SK-N-SH (cell line): ENCODE measurements at regions not wholly inside any gene's neighbourhood (a gene's known extent, or its start where the extent isn't known, plus 50 kb on each side); places are given as distances from the start of the nearest gene placed in this dataset.

Experiments used
- CTCF ChIA-PET: fragments of 300-600, 350-600 bp; formaldehyde crosslinking; extraction: SDS; loops from one replicate; lab custom pipeline; 2021; lab: Yijun Ruan, JAX
- POLR2A ChIA-PET: fragments of 350-600 bp; sonication (Branson Sonifier 250); formaldehyde crosslinking; extraction: SDS; loops from one replicate; lab custom pipeline; 2020; ENCODE audit warnings: antibody characterized with exemption, inconsistent platforms; lab: Yijun Ruan, JAX
- DNase-seq: peaks from one replicate; pipeline ENCODE4 v3.0.0; 2012
- H2AFZ ChIP-seq: fragments of 200-600 bp; sonication (generic); 2 replicates; pipeline ENCODE4 v1.8.1; 2016; ENCODE audit warnings: antibody characterized with exemption, mild to moderate bottlenecking, low read depth
- H3F3A ChIP-seq: fragments of 200-600 bp; sonication (generic); replicated peaks from 2 replicates; pipeline ENCODE3; 2016; ENCODE audit warnings: antibody characterized with exemption, mild to moderate bottlenecking; ENCODE audit not compliant: insufficient read depth
- H3K27ac ChIP-seq, 2 experiments: fragments of 200-500 bp in 1 of 2; fragments of 200-600 bp in 1 of 2; sonication (Bioruptor generic) in 1 of 2; sonication (generic), shearing (Covaris generic) in 1 of 2; 2 replicates each; pipeline versions ENCODE4 v1.5.1 to v1.6.1; 2014 to 2016; ENCODE audit warnings: low read depth in 2 of 2, inconsistent platforms in 1 of 2, low read length in 1 of 2, mild to moderate bottlenecking in 1 of 2, mixed read lengths in 1 of 2
- H3K27me3 ChIP-seq: fragments of 200-600 bp; sonication (generic), shearing (Covaris generic); 2 replicates; pipeline ENCODE4 v1.6.1; 2016; ENCODE audit warnings: mixed run types; ENCODE audit not compliant: insufficient read depth
- H3K36me3 ChIP-seq, 2 experiments: fragments of 200-500 bp in 1 of 2; fragments of 200-600 bp in 1 of 2; sonication (Bioruptor generic) in 1 of 2; sonication (generic) in 1 of 2; replicated peaks in 1 of 2; 2 replicates each; pipeline versions ENCODE3 to v1.5.1; 2014 to 2016; ENCODE audit warnings: low read length in 1 of 2, mild to moderate bottlenecking in 1 of 2; ENCODE audit not compliant: insufficient read depth in 2 of 2, control insufficient read depth in 1 of 2
- H3K4me1 ChIP-seq, 2 experiments: fragments of 200-500 bp in 1 of 2; fragments of 200-600 bp in 1 of 2; sonication (Bioruptor generic) in 1 of 2; sonication (generic), shearing (Covaris generic) in 1 of 2; 2 replicates each; pipeline versions ENCODE4 v1.5.1 to v1.6.1; 2014 to 2016; ENCODE audit warnings: low read depth in 1 of 2, low read length in 1 of 2, mixed run types in 1 of 2; ENCODE audit not compliant: insufficient read depth in 2 of 2, control insufficient read depth in 1 of 2
- H3K4me2 ChIP-seq: fragments of 200-600 bp; sonication (generic), shearing (Covaris generic); 2 replicates; pipeline ENCODE4 v1.6.1; 2017; ENCODE audit warnings: mixed run types
- H3K4me3 ChIP-seq, 2 experiments: fragments of 200-500 bp in 1 of 2; fragments of 200-600 bp in 1 of 2; sonication (Bioruptor generic) in 1 of 2; sonication (generic), shearing (Covaris generic) in 1 of 2; 2 replicates each; pipeline versions ENCODE4 v1.5.1 to v1.8.1; 2014 to 2016; ENCODE audit warnings: low read depth in 2 of 2, inconsistent platforms in 1 of 2, low read length in 1 of 2, mild to moderate bottlenecking in 1 of 2, mixed read lengths in 1 of 2, moderate library complexity in 1 of 2
- H3K79me2 ChIP-seq: fragments of 200-600 bp; sonication (generic); 2 replicates; pipeline ENCODE4 v1.8.1; 2017; ENCODE audit warnings: mild to moderate bottlenecking; ENCODE audit not compliant: insufficient read depth
- H3K9ac ChIP-seq: fragments of 200-600 bp; sonication (generic); 2 replicates; pipeline ENCODE4 v1.6.1; 2017; ENCODE audit warnings: mixed run types
- H3K9me2 ChIP-seq: fragments of 200-600 bp; sonication (generic); 2 replicates; pipeline ENCODE4 v1.6.1; 2017; ENCODE audit warnings: mixed run types
- H3K9me3 ChIP-seq: fragments of 200-600 bp; sonication (generic); 2 replicates; pipeline ENCODE4 v1.6.1; 2017; ENCODE audit warnings: mixed run types, mild to moderate bottlenecking, moderate library complexity
- H4K20me1 ChIP-seq: fragments of 200-600 bp; sonication (generic); 2 replicates; pipeline ENCODE4 v1.6.1; 2017; ENCODE audit warnings: mild to moderate bottlenecking, mixed run types; ENCODE audit not compliant: insufficient read depth
- CTCF ChIP-seq: fragments of 200-600 bp; sonication (generic); IDR thresholded peaks from 2 replicates; pipeline ENCODE4 v1.6.1; 2017; ENCODE audit warnings: antibody characterized with exemption, mild to moderate bottlenecking, moderate library complexity
- EP300 ChIP-seq, 2 experiments: IDR thresholded peaks; 2 replicates each; pipeline versions ENCODE4 v1.4.0 to v1.6.1; 2012; ENCODE audit warnings: borderline replicate concordance in 1 of 2, low read depth in 1 of 2, low read length in 1 of 2
- EZH2phosphoT487 ChIP-seq: fragments of 200-600 bp; sonication (generic); IDR thresholded peaks from 2 replicates; pipeline ENCODE4 v1.6.1; 2017; ENCODE audit warnings: low read depth, mixed run types, mild to moderate bottlenecking, antibody characterized with exemption, moderate library complexity, borderline replicate concordance
- FOXJ3 ChIP-seq: sonication (generic); formaldehyde crosslinking; IDR thresholded peaks from 2 replicates; pipeline ENCODE4 v1.5.1; 2020; ENCODE audit warnings: mild to moderate bottlenecking, missing genetic modification reagents
- IRF3 ChIP-seq: fragments of 150-350 bp; IDR thresholded peaks from 2 replicates; pipeline ENCODE4 v1.6.1; 2016; ENCODE audit warnings: mild to moderate bottlenecking, low read depth, low read length
- JUND ChIP-seq: IDR thresholded peaks from 2 replicates; pipeline ENCODE4 v1.4.0; 2012
- MEF2A ChIP-seq: IDR thresholded peaks from 2 replicates; pipeline ENCODE4 v1.4.0; 2012; ENCODE audit warnings: low read depth, borderline replicate concordance
- NFIC ChIP-seq: IDR thresholded peaks from 2 replicates; pipeline ENCODE4 v1.4.0; 2012; ENCODE audit warnings: borderline replicate concordance
- NRF1 ChIP-seq: IDR thresholded peaks from 2 replicates; pipeline ENCODE4 v1.6.1; 2012; ENCODE audit warnings: low read depth, mild to moderate bottlenecking, low read length
- PBX3 ChIP-seq: IDR thresholded peaks from 2 replicates; pipeline ENCODE4; 2012
- POLR2AphosphoS5 ChIP-seq: IDR thresholded peaks from 2 replicates; pipeline ENCODE4 v1.6.1; 2012; ENCODE audit warnings: low read depth, low read length
- RAD21 ChIP-seq: IDR thresholded peaks from 2 replicates; pipeline ENCODE4 v1.6.1; 2012; ENCODE audit warnings: mild to moderate bottlenecking, low read length
- RCOR1 ChIP-seq: fragments of 150-350 bp; IDR thresholded peaks from 2 replicates; pipeline ENCODE4 v1.6.1; 2017; ENCODE audit warnings: antibody characterized with exemption, low read length
- RFX5 ChIP-seq: IDR thresholded peaks from 2 replicates; pipeline ENCODE4 v1.6.1; 2012; ENCODE audit warnings: mild to moderate bottlenecking, improper control_type of control experiment, low read length
- RXRA ChIP-seq: IDR thresholded peaks from 2 replicates; pipeline ENCODE4 v1.4.0; 2012; ENCODE audit warnings: low read depth, mild to moderate bottlenecking, borderline replicate concordance
- SIN3A ChIP-seq: IDR thresholded peaks from 2 replicates; pipeline ENCODE4 v1.6.1; 2012; ENCODE audit warnings: low read depth, mild to moderate bottlenecking, low read length, moderate library complexity, borderline replicate concordance
- SMC3 ChIP-seq: IDR thresholded peaks from 2 replicates; pipeline ENCODE4 v1.6.1; 2012; ENCODE audit warnings: low read depth, low read length, improper control_type of control experiment
- TEAD4 ChIP-seq: IDR thresholded peaks from 2 replicates; pipeline ENCODE4 v1.4.0; 2012; ENCODE audit warnings: mild to moderate bottlenecking, borderline replicate concordance; ENCODE audit not compliant: insufficient read depth
- YY1 ChIP-seq: IDR thresholded peaks from 2 replicates; pipeline ENCODE4 v1.4.0; 2012; ENCODE audit warnings: low read depth, mild to moderate bottlenecking
- ZBTB33 ChIP-seq: IDR thresholded peaks from 2 replicates; pipeline ENCODE4 v1.4.0; 2012; ENCODE audit warnings: low read depth, borderline replicate concordance
- WGBS: methylation state at CpG from one replicate; pipeline ENCODE4 v1.1.6; 2017; ENCODE audit warnings: low lambda C conversion rate; 5-methylcytosine and 5-hydroxymethylcytosine counted together
- TF ChIP-seq, protein P1 (sequence below): IDR thresholded peaks from 2 replicates; pipeline ENCODE4 v1.4.0; 2012; ENCODE audit warnings: low read depth
- TF ChIP-seq, protein P2 (sequence below): fragments of 150-350 bp; IDR thresholded peaks from 2 replicates; pipeline ENCODE4 v1.6.1; 2017; ENCODE audit warnings: antibody characterized with exemption, low read length, low read depth, borderline replicate concordance

DNA sequence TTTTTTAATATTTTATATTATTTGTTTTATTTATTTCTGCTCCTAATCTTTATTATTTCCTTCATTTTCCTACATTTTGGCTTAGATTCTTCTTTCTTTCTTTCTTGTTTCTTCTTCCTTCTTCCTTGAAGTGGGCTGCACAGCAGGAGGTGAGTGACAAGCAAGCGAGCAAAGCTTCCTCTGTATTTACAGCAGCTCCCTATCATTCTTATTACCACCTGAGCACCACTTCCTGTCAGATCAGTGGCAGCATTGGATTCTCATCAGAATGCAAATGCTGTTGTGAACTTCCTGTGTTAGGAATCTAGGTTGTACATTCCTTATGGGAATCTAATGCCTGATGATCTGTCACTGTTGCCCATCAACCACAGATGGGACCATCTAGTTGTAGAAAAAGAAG, 784.9 kb upstream of the LUZP2 start (continued):
- TF ChIP-seq ZBTB33 (no peak), JUND (no peak), NFIC (no peak), CTCF (no peak), RAD21 (no peak), FOXJ3 (CRISPR knock-in tag) (no peak), EP300 (IDR thresholded peaks at IDR 0.05; ENCODE audit: borderline replicate concordance in 1 of 2, low read depth in 1 of 2, low read length in 1 of 2) (no peak), EZH2phosphoT487 (no peak)

- no peak overlapping the region for H3K27ac ChIP-seq
- no peak overlapping the region for H3K4me2 ChIP-seq
- no peaks in the 10 kb centered on the region for H3K79me2 ChIP-seq
- WGBS: 46% methylated on average over 3 of the region's 3 CpGs
- no peaks in the 10 kb centered on the region for H3K4me1 ChIP-seq
- H4K20me1 ChIP-seq: no peaks in the 10 kb centered on the region
- ChIA-PET POLR2A (no interaction called here), CTCF (no interaction called here)
- H3K4me3 ChIP-seq: no peak overlapping the region
- H2AFZ ChIP-seq: no peak overlapping the region
- H3K27me3 ChIP-seq: no peaks in the 10 kb centered on the region
- H3K9ac ChIP-seq: no peak overlapping the region
- H3K9me3 ChIP-seq: no peaks in the 10 kb centered on the region
- H3K36me3 ChIP-seq: no peaks in the 10 kb centered on the region
- no peaks in the 10 kb centered on the region for H3K9me2 ChIP-seq
- no peak for DNase-seq
- no peak for TF ChIP-seq MEF2A
- no peak for TF ChIP-seq YY1
- TF ChIP-seq ZBTB33: no peak
- no peak for TF ChIP-seq FOXJ3 (CRISPR knock-in tag)
- TF ChIP-seq, protein P1, sequence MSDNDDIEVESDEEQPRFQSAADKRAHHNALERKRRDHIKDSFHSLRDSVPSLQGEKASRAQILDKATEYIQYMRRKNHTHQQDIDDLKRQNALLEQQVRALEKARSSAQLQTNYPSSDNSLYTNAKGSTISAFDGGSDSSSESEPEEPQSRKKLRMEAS: no peak
- no peak for TF ChIP-seq SMC3
- TF ChIP-seq RXRA: no peak
- TF ChIP-seq EP300 (IDR thresholded peaks at IDR 0.05; ENCODE audit: borderline replicate concordance in 1 of 2, low read depth in 1 of 2, low read length in 1 of 2): no peak
- no peak for TF ChIP-seq JUND
- no peak for TF ChIP-seq TEAD4
- no peak for TF ChIP-seq RFX5
- no peak for TF ChIP-seq SIN3A
- no peak for TF ChIP-seq PBX3
- no peak for TF ChIP-seq NRF1
- no peak for TF ChIP-seq IRF3
- no peak for TF ChIP-seq RCOR1
- no peak for TF ChIP-seq POLR2AphosphoS5
- TF ChIP-seq RAD21: no peak
- TF ChIP-seq, protein P2, sequence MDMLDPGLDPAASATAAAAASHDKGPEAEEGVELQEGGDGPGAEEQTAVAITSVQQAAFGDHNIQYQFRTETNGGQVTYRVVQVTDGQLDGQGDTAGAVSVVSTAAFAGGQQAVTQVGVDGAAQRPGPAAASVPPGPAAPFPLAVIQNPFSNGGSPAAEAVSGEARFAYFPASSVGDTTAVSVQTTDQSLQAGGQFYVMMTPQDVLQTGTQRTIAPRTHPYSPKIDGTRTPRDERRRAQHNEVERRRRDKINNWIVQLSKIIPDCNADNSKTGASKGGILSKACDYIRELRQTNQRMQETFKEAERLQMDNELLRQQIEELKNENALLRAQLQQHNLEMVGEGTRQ: no peak
- no peaks in the 10 kb centered on the region for H3F3A ChIP-seq
Observed at GRCh38 chr11:23719016-23719415, 777.8 kb upstream of the LUZP2 start.
